RPMI8226 (cell line): ENCODE measurements at regions not wholly inside any gene's neighbourhood (a gene's known extent, or its start where the extent isn't known, plus 50 kb on each side); places are given as distances from the start of the nearest gene placed in this dataset.
"Not testable (repeated sequence)": the region's sequence is repeated elsewhere in the genome, so short reads cannot be mapped to it uniquely, and the experiment has no call there.

Experiments used
- DNase-seq: peaks from one replicate; pipeline ENCODE4 v3.0.0-alpha.2; 2015

GRCh38 chr4:17038510-17039176, 140.2 kb upstream of the LDB2 start:
- DNase-seq = no peak

- DNase-seq = no peak
Measured at GRCh38 chr4:17033768-17034181, 135.3 kb upstream of the LDB2 start.

GRCh38 chr4:17033025-17033767, 134.8 kb upstream of the LDB2 start:
- DNase-seq = no peak

GRCh38 chr4:17030543-17030942, 132.1 kb upstream of the LDB2 start:
- DNase-seq = no peak

- no peak for DNase-seq
Measured at GRCh38 chr4:17029964-17030363, 131.5 kb upstream of the LDB2 start.

- no peak for DNase-seq
Measured at GRCh38 chr4:17029432-17029831, 131.0 kb upstream of the LDB2 start.

GRCh38 chr4:17027495-17027894, 129.1 kb upstream of the LDB2 start:
- no peak for DNase-seq

- no peak for DNase-seq
Measured at GRCh38 chr4:17024425-17024824, 126.0 kb upstream of the LDB2 start.

GRCh38 chr4:17020901-17021300, 122.5 kb upstream of the LDB2 start:
- DNase-seq = no peak

GRCh38 chr4:17020451-17020850, 122.0 kb upstream of the LDB2 start:
- DNase-seq = no peak

GRCh38 chr4:17018621-17019020, 120.2 kb upstream of the LDB2 start:
- not testable (repeated sequence) for DNase-seq

GRCh38 chr4:17018013-17018412, 119.6 kb upstream of the LDB2 start:
- DNase-seq = no peak

GRCh38 chr4:17013382-17014006, 115.0 kb upstream of the LDB2 start:
- no peak for DNase-seq

- no peak for DNase-seq
Measured at GRCh38 chr4:17012451-17012850, 114.0 kb upstream of the LDB2 start.

- DNase-seq = peak; percentile 30
Measured at GRCh38 chr4:17010426-17011087, 112.1 kb upstream of the LDB2 start.

GRCh38 chr4:17009871-17010367, 111.5 kb upstream of the LDB2 start:
- DNase-seq = no peak

- no peak for DNase-seq
Measured at GRCh38 chr4:17008834-17009345, 110.4 kb upstream of the LDB2 start.

GRCh38 chr4:17003606-17004392, 105.4 kb upstream of the LDB2 start:
- DNase-seq = not testable (repeated sequence)

GRCh38 chr4:16995451-16995850, 97.0 kb upstream of the LDB2 start:
- DNase-seq = no peak

- no peak for DNase-seq
Measured at GRCh38 chr4:16993956-16994840, 95.8 kb upstream of the LDB2 start.

- no peak for DNase-seq
Measured at GRCh38 chr4:16992566-16993225, 94.3 kb upstream of the LDB2 start.
